ENCODE measurements at regions not wholly inside any gene's neighbourhood (a gene's known extent, or its start where the extent isn't known, plus 50 kb on each side); places are given as distances from the start of the nearest gene placed in this dataset.

- TF ChIP-seq RBBP5 (IDR thresholded peaks at IDR 0.05; ENCODE audit: borderline replicate concordance, insufficient read depth, low read length, poor library complexity, severe bottlenecking): no peak
- TF ChIP-seq PRMT5 (CRISPR knock-in tag; IDR thresholded peaks at IDR 0.05): no peak
- no peak for TF ChIP-seq THRB (CRISPR knock-in tag; conservative IDR thresholded peaks at IDR 0.05)
- peak; percentile 73 for TF ChIP-seq POLR2A (conservative IDR thresholded peaks at IDR 0.05)
- TF ChIP-seq RBM17 (IDR thresholded peaks at IDR 0.05; ENCODE audit: borderline replicate concordance, low read depth, low read length): no peak
- TF ChIP-seq ATF3 (IDR thresholded peaks at IDR 0.05): no peak; the same call in 1 of the 2 replicates
- TF ChIP-seq ATF3 (CRISPR knock-in tag; conservative IDR thresholded peaks at IDR 0.05): no peak
- no peak for TF ChIP-seq MCM3 (IDR thresholded peaks at IDR 0.05)
- TF ChIP-seq STAG1 (CRISPR knock-in tag; IDR thresholded peaks at IDR 0.05; ENCODE audit: borderline replicate concordance): no peak
- TF ChIP-seq C11orf30 (IDR thresholded peaks at IDR 0.05; ENCODE audit: low read depth): peak; percentile 61
- no peak for TF ChIP-seq ZBTB49 (CRISPR knock-in tag; IDR thresholded peaks at IDR 0.05; ENCODE audit: borderline replicate concordance)
- TF ChIP-seq TRIM24 (IDR thresholded peaks at IDR 0.05): peak; percentile 82 to 89
- no peak for TF ChIP-seq ATF6 (CRISPR knock-in tag; IDR thresholded peaks at IDR 0.05)
- TF ChIP-seq CAMTA2 (CRISPR knock-in tag; conservative IDR thresholded peaks at IDR 0.05): no peak
These were observed 112.8 kb downstream of the PRLHR start (continued) for GRCh38 chr10:118482393-118483331.

Data from K562 (cell line).